K562 (cell line): ENCODE measurements at regions not wholly inside any gene's neighbourhood (a gene's known extent, or its start where the extent isn't known, plus 50 kb on each side); places are given as distances from the start of the nearest gene placed in this dataset.

Experiments
- ATAC-seq: fragments of 200-7000 bp; cut with Tn5 transposase; 3 replicates; pipeline ENCODE4 v1.9.1; 2020; ENCODE audit warnings: moderate library complexity
- BruUV-seq: library from RNA; stranded (reverse); fragments of 400-500 nt; replicated peaks from 2 replicates; lab custom pipeline; 2021; lab: Mats Ljungman, UMichigan
- CTCF ChIA-PET: fragments of 300-600 bp; formaldehyde crosslinking; extraction: SDS; loops from one replicate; lab custom pipeline; 2021; ENCODE audit warnings: low intra/inter-chr PET ratio; lab: Yijun Ruan, JAX
- POLR2A ChIA-PET: fragments of 300-600, 350-650 bp; sonication (Branson Sonifier 250); formaldehyde crosslinking; extraction: SDS; loops from one replicate; lab custom pipeline; 2021; ENCODE audit warnings: antibody characterized with exemption, inconsistent platforms; lab: Yijun Ruan, JAX
- DNase-seq, 4 experiments: peaks; one replicate each; pipeline versions ENCODE4 v3.0.0 to v3.0.0-alpha.2; 2011 to 2018; ENCODE audit warnings: low spot score in 3 of 4, mixed read lengths in 3 of 4; ENCODE audit errors: extremely low read depth in 1 of 4
- FAIRE-seq: peaks from 2 replicates; lab custom pipeline; 2011; peaks lifted over from hg19 to GRCh38; lab: Jason Lieb, UNC
- H2AFZ ChIP-seq: 2 replicates; pipeline ENCODE4 v1.6.0; 2011; ENCODE audit warnings: low read depth, low read length, control low read depth, inconsistent platforms
- H3K27ac ChIP-seq: fragments of 200-600 bp; 3 replicates; pipeline ENCODE4 v1.8.0; 2011; ENCODE audit warnings: low read depth, mild to moderate bottlenecking, control low read depth, inconsistent platforms, low read length, moderate library complexity, mixed read lengths; ENCODE audit errors: extremely low read depth
- H3K27me3 ChIP-seq, 2 experiments: fragments of 300-600 bp in 1 of 2; 2 replicates in 1 of 2; 3 replicates in 1 of 2; pipeline versions ENCODE4 v1.6.0 to v1.8.0; 2011; ENCODE audit warnings: inconsistent platforms in 2 of 2, low read length in 2 of 2, mild to moderate bottlenecking in 1 of 2, mixed read lengths in 1 of 2, moderate library complexity in 1 of 2; ENCODE audit not compliant: control insufficient read depth in 2 of 2, insufficient read depth in 2 of 2
- H3K36me3 ChIP-seq: fragments of 300-600 bp; 3 replicates; pipeline ENCODE4 v1.8.0; 2011; ENCODE audit warnings: mild to moderate bottlenecking, low read length, inconsistent platforms; ENCODE audit not compliant: control insufficient read depth, insufficient read depth
- H3K4me1 ChIP-seq, 2 experiments: fragments of 200-600 bp in 1 of 2; replicated peaks in 1 of 2; 2 replicates in 1 of 2; 3 replicates in 1 of 2; pipeline versions ENCODE4 v1.5.1 to v1.8.0; 2011; ENCODE audit warnings: inconsistent platforms in 2 of 2, low read length in 2 of 2, mild to moderate bottlenecking in 1 of 2, mixed read lengths in 1 of 2, moderate library complexity in 1 of 2; ENCODE audit not compliant: control insufficient read depth in 2 of 2, insufficient read depth in 2 of 2
- H3K4me2 ChIP-seq: 2 replicates; pipeline ENCODE4 v1.6.1; 2011; ENCODE audit warnings: low read length, control low read depth, inconsistent platforms, mixed read lengths; ENCODE audit not compliant: insufficient read depth
- H3K4me3 ChIP-seq: fragments of 200-600 bp; sonication (generic), shearing (Covaris generic); 2 replicates; pipeline ENCODE4 v1.5.1; 2016; ENCODE audit warnings: control low read depth, inconsistent platforms
- H3K79me2 ChIP-seq: fragments of 200-600 bp; 3 replicates; pipeline ENCODE4 v1.8.0; 2011; ENCODE audit warnings: low read length, inconsistent platforms; ENCODE audit not compliant: control insufficient read depth, insufficient read depth
- H3K9ac ChIP-seq, 2 experiments: 2 replicates each; pipeline versions ENCODE4 v1.6.0 to v1.6.1; 2011; ENCODE audit warnings: low read depth in 2 of 2, low read length in 2 of 2, control low read depth in 1 of 2, inconsistent platforms in 1 of 2, mild to moderate bottlenecking in 1 of 2, mixed read lengths in 1 of 2; ENCODE audit not compliant: insufficient read depth in 1 of 2
- H3K9me1 ChIP-seq: one replicate; pipeline ENCODE4 v1.6.0; 2011; ENCODE audit warnings: inconsistent platforms, mild to moderate bottlenecking, low read length, moderate library complexity; ENCODE audit not compliant: control insufficient read depth, insufficient read depth
- H3K9me3 ChIP-seq: replicated peaks from 2 replicates; pipeline ENCODE4 v1.5.1; 2011; ENCODE audit warnings: low read depth, low read length, inconsistent platforms; ENCODE audit not compliant: control insufficient read depth, insufficient read depth
- H4K20me1 ChIP-seq: replicated peaks from 2 replicates; pipeline ENCODE4 v1.6.1; 2011; ENCODE audit warnings: low read length, inconsistent platforms, mixed read lengths; ENCODE audit not compliant: control insufficient read depth, insufficient read depth
- CHD2 ChIP-seq: IDR thresholded peaks from 2 replicates; pipeline ENCODE4 v1.6.1; 2011; ENCODE audit warnings: low read depth, low read length
- FOSL1 ChIP-seq: fragments of 200-800 bp; sonication (Bioruptor generic); conservative IDR thresholded peaks from 2 replicates; pipeline ENCODE4 v1.6.1; 2016; ENCODE audit warnings: missing genetic modification characterization, missing compliant biosample characterization
- FOXM1 ChIP-seq, 2 experiments: fragments of 450-650 bp in 1 of 2; sonication (generic) in 1 of 2; formaldehyde crosslinking in 1 of 2; IDR thresholded peaks; 2 replicates each; pipeline versions ENCODE4 v1.6.1 to v1.9.0; 2017 to 2022; ENCODE audit warnings: low read depth in 2 of 2, mild to moderate bottlenecking in 2 of 2, missing genetic modification reagents in 1 of 2, moderate library complexity in 1 of 2
- KDM5B ChIP-seq: fragments of 200-600 bp; sonication (generic); IDR thresholded peaks from 2 replicates; pipeline ENCODE4 v1.6.1; 2012; ENCODE audit warnings: low read depth, mild to moderate bottlenecking, moderate library complexity, low read length, control low read depth, inconsistent platforms; ENCODE audit not compliant: insufficient replicate concordance
- NCOR1 ChIP-seq: fragments of 450-650 bp; IDR thresholded peaks from 2 replicates; pipeline ENCODE4 v1.6.1; 2016; ENCODE audit warnings: mild to moderate bottlenecking, moderate library complexity
- NFYB ChIP-seq: IDR thresholded peaks from 2 replicates; pipeline ENCODE4 v1.6.1; 2011; ENCODE audit warnings: mild to moderate bottlenecking, moderate library complexity; ENCODE audit not compliant: insufficient read length; ENCODE audit errors: extremely low read depth
- PHF20 ChIP-seq: fragments of 450-650 bp; IDR thresholded peaks from 2 replicates; pipeline ENCODE4 v1.6.1; 2018; ENCODE audit not compliant: partially characterized antibody
- STAG1 ChIP-seq: sonication (generic); formaldehyde crosslinking; IDR thresholded peaks from 2 replicates; pipeline ENCODE4 v1.5.0; 2020; ENCODE audit warnings: missing genetic modification reagents, borderline replicate concordance
- TEAD1 ChIP-seq, 2 experiments: fragments of 450-650 bp in 1 of 2; sonication (generic) in 1 of 2; formaldehyde crosslinking; IDR thresholded peaks; 2 replicates each; pipeline versions ENCODE4 v1.4.0 to v1.8.0; 2020 to 2022; ENCODE audit warnings: mild to moderate bottlenecking in 2 of 2, missing genetic modification reagents in 1 of 2
- ZBTB7A ChIP-seq: IDR thresholded peaks from 2 replicates; pipeline ENCODE4 v1.6.1; 2011; ENCODE audit warnings: low read depth, mild to moderate bottlenecking, low read length, moderate library complexity, borderline replicate concordance; ENCODE audit not compliant: control insufficient read depth
- ZC3H11A ChIP-seq: IDR thresholded peaks from 2 replicates; pipeline ENCODE4 v1.6.1; 2012; ENCODE audit warnings: low read depth, low read length, improper control_type of control experiment
- ZNF324 ChIP-seq: fragments of 250-450 bp; sonication (Bioruptor Pico); IDR thresholded peaks from 2 replicates; pipeline ENCODE4 v1.4.0; 2020; ENCODE audit warnings: mild to moderate bottlenecking
- WGBS: fragments of 100-300 bp; shearing (Covaris generic); methylation state at CpG from one replicate; pipeline ENCODE4 v1.1.6; 2016; ENCODE audit warnings: low coverage, mixed read lengths; ENCODE audit not compliant: insufficient coverage; ENCODE audit errors: missing lambda C conversion rate; 5-methylcytosine and 5-hydroxymethylcytosine counted together
- in situ Hi-C: fragments of 300-500 bp; cut with MboI; formaldehyde crosslinking; loops from 4 replicates; pipeline ENCODE4 v1.15.0; 2018; ENCODE audit warnings: inconsistent platforms, mixed read lengths
- intact Hi-C: fragments of 100-400 bp; cut with micrococcal nuclease; formaldehyde crosslinking; loops from 2 replicates; pipeline ENCODE4 v1.14.2; 2022
- TF ChIP-seq, protein P1 (sequence below), 3 experiments: fragments of 200-800 bp in 1 of 3; fragments of 250-450 bp in 1 of 3; fragments of 450-650 bp in 1 of 3; sonication (Bioruptor Pico) in 1 of 3; sonication (Bioruptor generic) in 1 of 3; formaldehyde crosslinking in 1 of 3; IDR thresholded peaks; 2 replicates each; pipeline versions ENCODE4 v1.6.1 to v1.8.0; 2016 to 2022; ENCODE audit warnings: mild to moderate bottlenecking in 2 of 3, missing genetic modification characterization in 2 of 3, missing compliant biosample characterization in 1 of 3, moderate library complexity in 1 of 3
- TF ChIP-seq, protein P2 (sequence below): fragments of 450-650 bp; formaldehyde crosslinking; IDR thresholded peaks from 2 replicates; pipeline ENCODE4 v1.4.0; 2020; ENCODE audit warnings: mild to moderate bottlenecking, moderate library complexity
- TF ChIP-seq, protein P3 (sequence below): fragments of 450-650 bp; formaldehyde crosslinking; IDR thresholded peaks from 2 replicates; pipeline ENCODE4 v1.4.0; 2020; ENCODE audit warnings: mild to moderate bottlenecking

DNA sequence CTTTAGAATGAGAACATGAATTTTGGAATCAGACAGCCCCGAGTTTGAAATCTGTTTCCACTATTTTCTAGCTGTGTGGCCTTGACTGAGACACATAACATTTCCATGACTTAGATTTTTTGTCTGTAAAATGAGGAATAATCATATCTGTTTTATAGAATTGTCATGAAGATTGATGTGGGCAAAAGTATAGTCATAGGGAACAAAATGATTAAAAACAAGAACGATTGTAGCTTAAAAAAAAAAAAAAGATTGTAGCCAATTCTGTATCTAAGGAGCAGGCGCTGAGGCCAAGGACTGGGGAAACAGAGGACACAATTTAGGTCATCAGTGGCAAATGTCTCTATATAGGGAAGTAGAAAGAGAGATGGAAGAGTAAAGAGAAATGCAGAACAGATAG is 201.6 kb upstream of the C1QTNF7 start:
- Histone ChIP-seq H2AFZ (no peak overlapping the region), H3K9me3 (no peaks in the 10 kb centered on the region), H4K20me1 (no peaks in the 10 kb centered on the region), H3K9me1 (no peaks in the 10 kb centered on the region), H3K36me3 (no peaks in the 10 kb centered on the region), H3K27me3 (no peaks in the 10 kb centered on the region), H3K4me2 (no peak overlapping the region), H3K9ac (no peak overlapping the region), H3K79me2 (no peaks in the 10 kb centered on the region), H3K4me1 (no peaks in the 10 kb centered on the region), H3K4me3 (no peak overlapping the region), H3K27ac (no peak overlapping the region)
- WGBS: 0% methylated on average over 3 of the region's 3 CpGs
- DNase-seq (no peak), ATAC-seq (no peak), FAIRE-seq (no peak)
- POLR2A ChIA-PET: no interaction called here
- no TSS peak for BruUV-seq
- intact Hi-C loops (no loop called here), in situ Hi-C loops (no loop called here)
- CTCF ChIA-PET: no interaction called here
- TF ChIP-seq, protein P1, sequence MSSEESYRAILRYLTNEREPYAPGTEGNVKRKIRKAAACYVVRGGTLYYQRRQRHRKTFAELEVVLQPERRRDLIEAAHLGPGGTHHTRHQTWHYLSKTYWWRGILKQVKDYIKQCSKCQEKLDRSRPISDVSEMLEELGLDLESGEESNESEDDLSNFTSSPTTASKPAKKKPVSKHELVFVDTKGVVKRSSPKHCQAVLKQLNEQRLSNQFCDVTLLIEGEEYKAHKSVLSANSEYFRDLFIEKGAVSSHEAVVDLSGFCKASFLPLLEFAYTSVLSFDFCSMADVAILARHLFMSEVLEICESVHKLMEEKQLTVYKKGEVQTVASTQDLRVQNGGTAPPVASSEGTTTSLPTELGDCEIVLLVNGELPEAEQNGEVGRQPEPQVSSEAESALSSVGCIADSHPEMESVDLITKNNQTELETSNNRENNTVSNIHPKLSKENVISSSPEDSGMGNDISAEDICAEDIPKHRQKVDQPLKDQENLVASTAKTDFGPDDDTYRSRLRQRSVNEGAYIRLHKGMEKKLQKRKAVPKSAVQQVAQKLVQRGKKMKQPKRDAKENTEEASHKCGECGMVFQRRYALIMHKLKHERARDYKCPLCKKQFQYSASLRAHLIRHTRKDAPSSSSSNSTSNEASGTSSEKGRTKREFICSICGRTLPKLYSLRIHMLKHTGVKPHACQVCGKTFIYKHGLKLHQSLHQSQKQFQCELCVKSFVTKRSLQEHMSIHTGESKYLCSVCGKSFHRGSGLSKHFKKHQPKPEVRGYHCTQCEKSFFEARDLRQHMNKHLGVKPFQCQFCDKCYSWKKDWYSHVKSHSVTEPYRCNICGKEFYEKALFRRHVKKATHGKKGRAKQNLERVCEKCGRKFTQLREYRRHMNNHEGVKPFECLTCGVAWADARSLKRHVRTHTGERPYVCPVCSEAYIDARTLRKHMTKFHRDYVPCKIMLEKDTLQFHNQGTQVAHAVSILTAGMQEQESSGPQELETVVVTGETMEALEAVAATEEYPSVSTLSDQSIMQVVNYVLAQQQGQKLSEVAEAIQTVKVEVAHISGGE (CRISPR knock-in tag; IDR thresholded peaks at IDR 0.05): no peak
- TF ChIP-seq ZC3H11A (no peak), FOXM1 (IDR thresholded peaks at IDR 0.05; ENCODE audit: low read depth) (no peak), FOXM1 (CRISPR knock-in tag; IDR thresholded peaks at IDR 0.05; ENCODE audit: low read depth) (no peak), FOSL1 (tag) (no peak), NFYB (no peak), ZNF324 (no peak), NCOR1 (no peak), PHF20 (no peak), STAG1 (CRISPR knock-in tag) (no peak), TEAD1 (CRISPR knock-in tag; IDR thresholded peaks at IDR 0.05) (no peak), KDM5B (no peak), ZBTB7A (no peak), CHD2 (no peak)
- TF ChIP-seq, protein P2, sequence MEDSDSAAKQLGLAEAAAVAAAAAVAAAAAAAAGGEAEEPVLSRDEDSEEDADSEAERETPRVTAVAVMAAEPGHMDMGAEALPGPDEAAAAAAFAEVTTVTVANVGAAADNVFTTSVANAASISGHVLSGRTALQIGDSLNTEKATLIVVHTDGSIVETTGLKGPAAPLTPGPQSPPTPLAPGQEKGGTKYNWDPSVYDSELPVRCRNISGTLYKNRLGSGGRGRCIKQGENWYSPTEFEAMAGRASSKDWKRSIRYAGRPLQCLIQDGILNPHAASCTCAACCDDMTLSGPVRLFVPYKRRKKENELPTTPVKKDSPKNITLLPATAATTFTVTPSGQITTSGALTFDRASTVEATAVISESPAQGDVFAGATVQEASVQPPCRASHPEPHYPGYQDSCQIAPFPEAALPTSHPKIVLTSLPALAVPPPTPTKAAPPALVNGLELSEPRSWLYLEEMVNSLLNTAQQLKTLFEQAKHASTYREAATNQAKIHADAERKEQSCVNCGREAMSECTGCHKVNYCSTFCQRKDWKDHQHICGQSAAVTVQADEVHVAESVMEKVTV (CRISPR knock-in tag): no peak
- TF ChIP-seq, protein P3, sequence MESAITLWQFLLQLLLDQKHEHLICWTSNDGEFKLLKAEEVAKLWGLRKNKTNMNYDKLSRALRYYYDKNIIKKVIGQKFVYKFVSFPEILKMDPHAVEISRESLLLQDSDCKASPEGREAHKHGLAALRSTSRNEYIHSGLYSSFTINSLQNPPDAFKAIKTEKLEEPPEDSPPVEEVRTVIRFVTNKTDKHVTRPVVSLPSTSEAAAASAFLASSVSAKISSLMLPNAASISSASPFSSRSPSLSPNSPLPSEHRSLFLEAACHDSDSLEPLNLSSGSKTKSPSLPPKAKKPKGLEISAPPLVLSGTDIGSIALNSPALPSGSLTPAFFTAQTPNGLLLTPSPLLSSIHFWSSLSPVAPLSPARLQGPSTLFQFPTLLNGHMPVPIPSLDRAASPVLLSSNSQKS (CRISPR knock-in tag): no peak
